Activated CD4-positive, alpha-beta T cell treated with anti-CD3 and anti-CD28 coated beads, Interleukin-2, amount 10 ng/mL, durations not matched to agents 7 days and 5 days (primary cell): ENCODE measurements at regions not wholly inside any gene's neighbourhood (a gene's known extent, or its start where the extent isn't known, plus 50 kb on each side); places are given as distances from the start of the nearest gene placed in this dataset.
"Not testable (repeated sequence)": the region's sequence is repeated elsewhere in the genome, so short reads cannot be mapped to it uniquely, and the experiment has no call there.

Source experiments
- CTCF ChIA-PET: fragments of 350-600 bp; sonication (Branson Sonifier 250); formaldehyde crosslinking; loops from one replicate; lab custom pipeline; 2021; ENCODE audit warnings: antibody characterized with exemption; lab: Charles Lee
- POLR2A ChIA-PET: fragments of 350-600 bp; sonication (Branson Sonifier 250); formaldehyde crosslinking; loops from one replicate; lab custom pipeline; 2021; ENCODE audit warnings: antibody characterized with exemption; lab: Charles Lee
- DNase-seq: peaks from one replicate; pipeline ENCODE4 v3.0.0-alpha.2; 2020
- H3K27ac Mint-ChIP-seq: one replicate; pipeline ENCODE4 v1.8.0; 2021; ENCODE audit warnings: mild to moderate bottlenecking, moderate library complexity, mixed read lengths
- H3K27me3 Mint-ChIP-seq: one replicate; pipeline ENCODE4 v1.8.0; 2021; ENCODE audit warnings: mixed read lengths
- H3K36me3 Mint-ChIP-seq: one replicate; pipeline ENCODE4 v1.8.0; 2021; ENCODE audit warnings: low read depth, mixed read lengths
- H3K4me1 Mint-ChIP-seq: one replicate; pipeline ENCODE4 v1.8.0; 2021; ENCODE audit warnings: mixed read lengths
- H3K4me3 Mint-ChIP-seq: one replicate; pipeline ENCODE4 v1.8.0; 2021; ENCODE audit warnings: mild to moderate bottlenecking, moderate library complexity, mixed read lengths
- H3K9me3 Mint-ChIP-seq: one replicate; pipeline ENCODE4 v1.8.0; 2021; ENCODE audit warnings: mixed read lengths

GRCh38 chr13:100797921-100798320 lies 123.3 kb upstream of the TMTC4 start:
- Mint-ChIP-seq H3K4me3 (no peak overlapping the region), H3K36me3 (no peaks in the 10 kb centered on the region), H3K4me1 (no peaks in the 10 kb centered on the region), H3K27me3 (peaks cover 2% of the 10 kb centered on the region), H3K9me3 (peaks cover 8% of the 10 kb centered on the region), H3K27ac (no peak overlapping the region)
- DNase-seq: no peak
- ChIA-PET POLR2A (no interaction called here), CTCF (interaction anchor here (0.6 kb wide), 1 partner anchor 38 kb away, joined by 3 read pairs; no protein-coding TSS in a partner anchor)

DNA sequence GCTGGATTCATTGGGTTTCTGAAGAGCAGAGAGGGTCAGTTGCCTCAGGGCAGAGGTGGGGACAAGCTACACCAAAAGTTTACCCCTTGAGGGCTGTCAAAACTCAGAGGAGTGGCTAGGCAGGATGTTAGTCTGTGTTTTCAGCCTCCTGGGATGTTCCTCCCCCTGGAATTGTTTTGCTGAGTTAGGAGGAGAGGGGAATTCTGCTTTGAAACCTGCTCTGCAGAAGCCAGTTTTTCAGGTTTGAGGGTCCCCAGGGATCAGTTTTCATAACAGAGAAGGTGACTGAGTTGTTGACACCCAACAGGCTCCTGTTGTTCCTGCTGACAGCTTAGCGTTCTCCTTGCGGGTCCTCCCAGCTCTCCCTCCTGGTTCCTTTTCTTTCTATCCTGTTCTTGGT lies 121.9 kb upstream of the TMTC4 start:
- Mint-ChIP-seq H3K27me3 (peaks cover 2% of the 10 kb centered on the region), H3K36me3 (no peaks in the 10 kb centered on the region), H3K9me3 (peaks cover 11% of the 10 kb centered on the region), H3K27ac (no peak overlapping the region), H3K4me1 (no peaks in the 10 kb centered on the region), H3K4me3 (no peak overlapping the region)
- POLR2A ChIA-PET: no interaction called here
- CTCF ChIA-PET: no interaction called here
- no peak for DNase-seq

DNA sequence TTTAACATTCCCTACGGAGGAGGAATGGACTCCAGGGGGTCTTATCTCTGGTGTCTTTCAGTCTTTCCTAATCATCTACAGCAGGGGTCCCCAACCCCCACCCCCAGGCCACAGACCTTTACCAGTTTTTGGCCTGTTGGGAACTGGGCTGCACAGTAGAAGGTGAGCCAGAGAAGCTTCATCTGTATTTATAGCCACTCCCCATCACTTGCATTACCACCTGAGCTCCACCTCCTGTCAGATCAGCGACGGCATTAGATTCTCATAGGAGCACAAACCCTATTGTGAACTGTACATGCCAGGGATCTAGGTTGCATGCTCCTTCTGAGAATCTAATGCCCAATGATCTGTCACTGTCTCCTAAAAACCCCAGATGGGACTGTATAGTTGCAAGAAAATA lies 120.0 kb upstream of the TMTC4 start:
- Mint-ChIP-seq H3K36me3 (no peaks in the 10 kb centered on the region), H3K27me3 (peaks cover 8% of the 10 kb centered on the region), H3K4me1 (no peaks in the 10 kb centered on the region), H3K4me3 (no peak overlapping the region), H3K27ac (no peak overlapping the region), H3K9me3 (peaks cover 11% of the 10 kb centered on the region)
- ChIA-PET CTCF (no interaction called here), POLR2A (no interaction called here)
- no peak for DNase-seq

DNA sequence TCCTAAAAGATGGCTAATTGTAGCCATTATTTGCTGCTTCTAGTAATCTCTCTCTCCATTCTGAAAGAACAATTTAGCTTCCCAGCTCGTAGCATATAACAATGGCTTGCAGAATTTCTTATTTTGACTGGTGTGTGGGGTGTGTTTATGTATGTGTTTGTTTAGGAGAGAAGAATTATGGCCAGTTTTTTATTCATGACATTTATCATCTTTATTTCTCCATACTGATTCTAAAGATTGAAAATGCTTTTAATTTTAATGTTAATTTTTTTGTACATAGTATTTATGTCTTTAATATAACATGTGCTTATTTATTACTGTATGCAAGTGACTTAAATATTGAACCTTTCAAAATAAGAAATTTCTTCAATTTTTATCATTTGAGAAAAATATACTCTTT lies 115.8 kb upstream of the TMTC4 start:
- Mint-ChIP-seq H3K9me3 (peaks cover 5% of the 10 kb centered on the region), H3K4me3 (no peak overlapping the region), H3K36me3 (no peaks in the 10 kb centered on the region), H3K27ac (no peak overlapping the region), H3K27me3 (peaks cover 11% of the 10 kb centered on the region), H3K4me1 (no peaks in the 10 kb centered on the region)
- ChIA-PET CTCF (interaction anchor here (1.2 kb wide), 1 partner anchor 15 kb away, joined by 3 read pairs; no protein-coding TSS in a partner anchor), POLR2A (interaction anchor here (0.8 kb wide), 1 partner anchor 1038 kb away, joined by 6 read pairs; no protein-coding TSS in a partner anchor)
- DNase-seq: no peak

GRCh38 chr13:100789968-100790367 lies 115.4 kb upstream of the TMTC4 start:
- no peak for DNase-seq
- peaks cover 5% of the 10 kb centered on the region for H3K9me3 Mint-ChIP-seq
- no peaks in the 10 kb centered on the region for H3K36me3 Mint-ChIP-seq
- peaks cover 11% of the 10 kb centered on the region for H3K27me3 Mint-ChIP-seq
- no peaks in the 10 kb centered on the region for H3K4me1 Mint-ChIP-seq
- no peak overlapping the region for H3K4me3 Mint-ChIP-seq
- ChIA-PET CTCF (interaction anchor here (1.2 kb wide), 1 partner anchor 15 kb away, joined by 3 read pairs; no protein-coding TSS in a partner anchor), POLR2A (interaction anchor here (0.8 kb wide), 1 partner anchor 1037 kb away, joined by 6 read pairs; no protein-coding TSS in a partner anchor)
- no peak overlapping the region for H3K27ac Mint-ChIP-seq

DNA sequence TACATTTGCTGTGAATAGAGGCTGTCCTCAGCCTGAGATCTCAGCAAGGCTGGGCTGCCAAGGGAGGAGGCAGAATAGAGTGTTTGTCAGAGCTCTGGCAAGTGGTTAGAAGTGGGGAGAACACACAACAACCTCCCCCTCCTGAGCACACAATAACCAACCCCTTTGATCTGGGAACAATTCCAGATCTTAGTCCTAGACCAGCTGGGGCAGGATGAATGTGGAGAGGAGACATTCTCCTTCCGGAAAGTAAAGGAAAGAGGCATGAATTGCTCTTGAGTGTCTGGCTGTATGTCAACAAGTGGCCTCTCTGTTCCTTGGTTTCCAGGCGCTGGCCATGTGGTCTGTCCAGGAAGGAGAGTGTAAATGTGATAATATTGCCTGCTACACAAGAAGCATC lies 114.9 kb upstream of the TMTC4 start:
- Mint-ChIP-seq H3K36me3 (no peaks in the 10 kb centered on the region), H3K27ac (no peak overlapping the region), H3K9me3 (peaks cover 5% of the 10 kb centered on the region), H3K27me3 (peaks cover 11% of the 10 kb centered on the region), H3K4me3 (no peak overlapping the region), H3K4me1 (no peaks in the 10 kb centered on the region)
- no peak for DNase-seq
- ChIA-PET CTCF (no interaction called here), POLR2A (interaction anchor here (0.8 kb wide), 1 partner anchor 1037 kb away, joined by 6 read pairs; no protein-coding TSS in a partner anchor)

DNA sequence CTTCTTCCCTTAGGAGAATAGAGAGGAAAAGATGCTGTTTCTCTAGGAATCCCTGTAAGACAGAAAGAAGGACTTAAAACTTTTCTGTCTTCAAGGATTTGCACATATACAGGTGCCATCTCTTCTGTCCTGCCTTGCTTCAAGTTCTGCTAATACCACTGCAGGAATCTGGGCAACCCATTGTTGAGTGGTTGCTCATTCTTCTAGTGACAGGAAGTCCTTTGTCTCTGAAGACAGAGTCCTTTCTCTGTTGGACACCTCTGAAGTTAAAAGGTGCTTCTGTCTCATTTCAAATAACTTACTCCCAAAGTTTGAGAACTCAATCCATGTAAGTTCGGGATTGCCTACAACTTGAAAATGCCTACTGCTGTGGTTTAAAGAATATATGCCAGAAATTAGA lies 114.4 kb upstream of the TMTC4 start:
- no peaks in the 10 kb centered on the region for H3K36me3 Mint-ChIP-seq
- peaks cover 4% of the 10 kb centered on the region for H3K9me3 Mint-ChIP-seq
- ChIA-PET CTCF (no interaction called here), POLR2A (no interaction called here)
- no peak for DNase-seq
- peaks cover 11% of the 10 kb centered on the region for H3K27me3 Mint-ChIP-seq
- H3K4me1 Mint-ChIP-seq: no peaks in the 10 kb centered on the region
- H3K4me3 Mint-ChIP-seq: no peak overlapping the region
- H3K27ac Mint-ChIP-seq: no peak overlapping the region

- Mint-ChIP-seq H3K36me3 (no peaks in the 10 kb centered on the region), H3K27me3 (peaks cover 11% of the 10 kb centered on the region), H3K27ac (no peak overlapping the region), H3K4me1 (no peaks in the 10 kb centered on the region), H3K4me3 (no peak overlapping the region), H3K9me3 (peaks cover 4% of the 10 kb centered on the region)
- ChIA-PET POLR2A (no interaction called here), CTCF (no interaction called here)
- DNase-seq: no peak
Measured at GRCh38 chr13:100788540-100788939, 113.9 kb upstream of the TMTC4 start.

DNA sequence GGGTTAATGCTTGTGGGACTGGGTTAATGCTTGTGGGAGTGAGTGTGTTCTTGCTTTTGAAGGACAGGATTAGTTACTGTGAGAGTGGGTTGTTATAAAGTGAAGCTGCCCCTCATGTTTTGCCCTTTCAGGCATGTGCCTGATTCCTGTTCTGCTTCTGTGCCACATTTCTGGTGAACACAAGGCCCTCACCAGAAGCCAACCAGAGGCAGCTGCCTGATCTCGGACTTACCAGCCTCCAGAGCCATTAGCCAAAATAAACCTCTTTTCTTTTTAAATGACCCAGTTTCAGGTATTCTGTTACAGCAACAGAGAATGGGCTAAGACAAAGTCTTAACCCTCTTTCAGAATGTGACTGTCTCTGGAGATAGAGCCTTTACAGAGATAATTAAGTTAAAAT lies 113.3 kb upstream of the TMTC4 start:
- ChIA-PET CTCF (no interaction called here), POLR2A (no interaction called here)
- peaks cover 4% of the 10 kb centered on the region for H3K9me3 Mint-ChIP-seq
- no peak overlapping the region for H3K4me3 Mint-ChIP-seq
- H3K27me3 Mint-ChIP-seq: peaks cover 11% of the 10 kb centered on the region
- no peak overlapping the region for H3K27ac Mint-ChIP-seq
- no peaks in the 10 kb centered on the region for H3K36me3 Mint-ChIP-seq
- DNase-seq: no peak
- H3K4me1 Mint-ChIP-seq: no peaks in the 10 kb centered on the region

DNA sequence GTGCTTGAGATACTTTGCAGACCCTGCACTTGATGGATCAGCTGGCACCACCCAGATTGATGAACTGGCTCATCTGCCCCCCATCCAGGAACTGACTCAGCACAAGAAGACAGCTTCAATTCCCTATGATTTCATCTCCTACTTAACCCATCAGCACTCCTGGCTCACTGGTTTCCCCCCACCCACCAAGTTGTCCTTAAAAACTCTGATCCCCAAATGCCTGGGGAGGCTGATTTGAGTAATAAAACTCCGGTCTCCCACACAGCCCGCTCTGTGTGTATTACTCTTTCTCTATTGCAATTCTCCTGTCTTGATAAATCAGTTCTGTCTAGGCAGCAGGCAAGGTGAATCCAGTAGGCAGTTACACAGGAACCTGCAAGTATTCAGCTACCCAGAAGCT lies 102.1 kb upstream of the TMTC4 start:
- POLR2A ChIA-PET, CTCF ChIA-PET, DNase-seq, H3K4me1 Mint-ChIP-seq, H3K36me3 Mint-ChIP-seq, H3K27me3 Mint-ChIP-seq, H3K4me3 Mint-ChIP-seq, H3K27ac Mint-ChIP-seq, H3K9me3 Mint-ChIP-seq: not testable (repeated sequence)

DNA sequence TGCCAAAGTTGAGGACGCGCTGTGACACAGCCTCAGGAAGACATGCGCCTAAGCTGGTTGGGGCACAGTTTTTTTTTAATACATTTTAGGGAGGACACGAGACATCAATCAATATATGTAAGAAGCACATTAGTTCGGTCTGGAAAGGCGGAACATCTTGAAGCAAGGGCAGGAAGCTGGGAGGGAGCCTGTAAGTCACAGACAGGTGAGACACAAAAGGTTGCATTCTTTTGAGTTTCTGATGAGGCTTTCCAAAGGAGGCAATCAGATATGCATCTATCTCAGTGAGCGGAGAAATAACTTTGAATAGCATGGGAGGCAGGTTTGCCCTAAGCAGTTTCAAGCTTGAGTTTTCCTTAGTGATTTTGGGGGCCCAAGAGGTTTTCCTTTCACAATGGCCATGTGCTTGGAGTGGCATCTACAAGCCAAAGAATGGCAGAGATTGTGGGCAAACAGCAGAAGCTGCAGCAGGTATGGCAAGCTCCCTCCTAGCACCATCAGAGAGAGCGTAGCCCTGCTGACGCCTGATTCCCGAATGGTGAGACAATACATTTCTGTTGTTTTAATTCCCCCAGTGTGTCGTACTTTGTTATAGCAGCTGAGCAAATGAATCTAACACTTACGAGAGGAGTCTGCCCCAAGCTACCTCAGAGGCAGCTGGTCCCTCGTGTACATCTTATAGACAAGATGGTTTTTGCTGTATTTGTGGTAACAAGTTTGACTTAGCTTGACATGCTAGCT lies 99.5 kb upstream of the TMTC4 start:
- peaks cover 9% of the 10 kb centered on the region for H3K4me1 Mint-ChIP-seq
- H3K36me3 Mint-ChIP-seq: no peaks in the 10 kb centered on the region
- no peak overlapping the region for H3K4me3 Mint-ChIP-seq
- DNase-seq: no peak
- ChIA-PET POLR2A (no interaction called here), CTCF (no interaction called here)
- no peak overlapping the region for H3K27ac Mint-ChIP-seq
- peaks cover 2% of the 10 kb centered on the region for H3K27me3 Mint-ChIP-seq
- peaks cover 8% of the 10 kb centered on the region for H3K9me3 Mint-ChIP-seq

- DNase-seq: no peak
- H3K4me3 Mint-ChIP-seq: no peak overlapping the region
- H3K27me3 Mint-ChIP-seq: peaks cover 2% of the 10 kb centered on the region
- ChIA-PET CTCF (no interaction called here), POLR2A (no interaction called here)
- H3K27ac Mint-ChIP-seq: no peak overlapping the region
- H3K9me3 Mint-ChIP-seq: peaks cover 8% of the 10 kb centered on the region
- no peaks in the 10 kb centered on the region for H3K36me3 Mint-ChIP-seq
- H3K4me1 Mint-ChIP-seq: peaks cover 9% of the 10 kb centered on the region
Measured at GRCh38 chr13:100773429-100773828, 98.8 kb upstream of the TMTC4 start.

GRCh38 chr13:100767192-100767591 lies 92.6 kb upstream of the TMTC4 start:
- Mint-ChIP-seq H3K36me3 (no peaks in the 10 kb centered on the region), H3K27ac (no peak overlapping the region), H3K9me3 (peaks cover 4% of the 10 kb centered on the region), H3K27me3 (no peaks in the 10 kb centered on the region), H3K4me1 (peaks cover 4% of the 10 kb centered on the region), H3K4me3 (no peak overlapping the region)
- CTCF ChIA-PET: no interaction called here
- POLR2A ChIA-PET: no interaction called here
- no peak for DNase-seq

- H3K4me1 Mint-ChIP-seq, H3K36me3 Mint-ChIP-seq, DNase-seq, H3K27me3 Mint-ChIP-seq, POLR2A ChIA-PET, H3K9me3 Mint-ChIP-seq, H3K27ac Mint-ChIP-seq, H3K4me3 Mint-ChIP-seq, CTCF ChIA-PET: not testable (repeated sequence)
Measured at GRCh38 chr13:100766570-100766969, 92.0 kb upstream of the TMTC4 start.
